C1 segment of cervical spinal cord (tissue), 14 donors: ENCODE measurements at regions not wholly inside any gene's neighbourhood (a gene's known extent, or its start where the extent isn't known, plus 50 kb on each side); places are given as distances from the start of the nearest gene placed in this dataset.

Experiments
- DNase-seq, 14 donors: peaks; one replicate each; lab custom pipeline; 2025; lab: John Stamatoyannopoulos, UW

- no peak for DNase-seq
These were observed 240.7 kb upstream of the UMPS start for GRCh38 chr3:124489506-124489905.

DNA sequence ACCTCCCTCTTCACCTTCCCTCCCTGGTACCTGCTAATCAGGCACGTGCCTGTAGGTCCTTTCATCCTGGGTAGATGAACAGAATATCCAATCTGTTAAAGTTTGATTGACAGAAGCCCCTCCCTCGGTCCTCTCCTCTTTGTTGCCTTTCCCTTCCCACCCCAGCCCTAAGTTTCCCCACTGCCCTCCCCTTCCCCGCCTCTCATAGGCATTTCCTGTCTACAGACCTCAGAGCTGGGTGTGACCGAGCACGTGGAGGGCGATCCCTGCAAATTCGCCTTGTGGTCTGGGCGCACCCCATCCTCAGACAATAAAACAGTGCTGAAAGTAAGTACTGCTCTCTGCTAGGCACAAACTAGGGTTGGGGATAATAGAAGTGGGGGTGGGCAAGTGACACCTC lies 239.2 kb upstream of the UMPS start:
- no peak for DNase-seq

DNA sequence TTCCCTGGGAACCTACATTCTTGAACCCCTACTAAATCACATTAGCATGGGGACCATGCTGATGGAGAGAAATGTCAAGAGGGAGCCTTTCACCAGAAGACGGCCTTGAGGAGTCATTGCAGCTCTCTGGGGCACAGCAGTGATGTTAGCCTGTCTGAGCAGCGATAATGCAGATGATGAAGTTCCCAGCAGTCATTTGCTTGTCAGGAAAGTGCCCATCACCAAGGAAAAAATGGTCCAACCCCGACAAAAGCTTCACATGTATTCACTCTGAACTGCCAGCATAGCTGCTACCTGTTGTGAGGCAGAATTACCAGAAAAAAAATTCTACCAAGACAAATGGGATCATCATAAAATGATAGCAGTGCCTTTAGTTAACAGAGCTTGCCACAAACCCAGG lies 238.4 kb upstream of the UMPS start:
- no peak for DNase-seq

DNA sequence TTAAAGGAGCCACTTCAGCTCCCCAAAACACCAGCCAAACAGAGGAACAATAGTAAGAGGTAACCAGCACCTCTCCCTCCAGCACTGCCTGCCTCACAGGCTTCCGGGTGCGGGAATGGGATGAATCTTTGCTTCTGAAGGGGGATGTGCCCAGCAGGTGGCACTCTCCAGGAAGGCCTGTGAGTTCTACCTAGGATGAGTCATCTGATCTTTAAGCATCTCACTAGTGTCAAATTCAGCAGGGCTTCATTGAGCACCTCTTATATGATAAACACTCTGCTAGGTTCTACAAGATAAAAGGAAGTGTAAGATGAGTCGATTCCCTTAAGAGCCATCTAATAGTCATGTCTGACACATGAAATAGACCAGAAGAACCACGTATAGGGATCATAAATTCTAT lies 237.4 kb upstream of the UMPS start:
- peak in 3 of 14 donors; percentile 3 to 11 (median 6) for DNase-seq

DNA sequence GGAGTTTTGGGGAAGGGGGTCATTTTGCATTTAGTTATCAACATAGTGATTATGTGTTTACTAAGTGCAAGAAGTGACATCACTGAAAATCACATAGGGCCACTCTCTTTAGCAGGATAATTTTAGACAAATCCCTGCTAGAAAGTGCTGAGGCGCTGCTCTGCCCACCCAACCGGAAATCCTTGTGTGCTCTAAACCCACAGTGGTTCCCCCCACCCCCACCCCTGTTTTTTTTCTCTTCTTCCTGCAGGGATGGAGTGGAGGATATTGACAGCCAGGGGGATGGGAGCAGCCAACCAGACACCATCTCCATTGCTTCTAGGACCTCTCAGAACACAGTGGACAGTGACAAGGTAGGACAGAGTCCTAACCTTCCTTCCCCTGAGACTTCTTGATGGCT lies 234.2 kb upstream of the UMPS start:
- no peak for DNase-seq

DNA sequence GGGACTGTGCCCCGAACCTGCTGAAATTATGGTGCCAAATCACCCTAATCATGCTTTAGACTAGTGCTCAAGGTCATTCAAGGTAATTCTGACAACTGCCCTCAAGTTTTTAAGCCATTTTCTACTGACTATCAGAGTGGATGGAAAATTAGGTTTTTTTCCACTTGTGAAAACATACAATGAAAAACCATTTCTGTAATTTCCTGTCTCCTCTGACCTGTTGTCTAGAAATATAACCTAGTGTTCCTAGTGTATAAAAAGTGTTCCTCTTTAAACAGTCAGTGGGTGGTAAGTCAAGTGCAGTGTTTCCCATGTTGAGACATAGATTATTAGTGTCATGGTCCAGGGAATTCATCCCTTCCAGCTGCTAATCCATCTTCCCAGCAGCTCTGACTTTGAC lies 232.8 kb upstream of the UMPS start:
- DNase-seq, result no peak

DNA sequence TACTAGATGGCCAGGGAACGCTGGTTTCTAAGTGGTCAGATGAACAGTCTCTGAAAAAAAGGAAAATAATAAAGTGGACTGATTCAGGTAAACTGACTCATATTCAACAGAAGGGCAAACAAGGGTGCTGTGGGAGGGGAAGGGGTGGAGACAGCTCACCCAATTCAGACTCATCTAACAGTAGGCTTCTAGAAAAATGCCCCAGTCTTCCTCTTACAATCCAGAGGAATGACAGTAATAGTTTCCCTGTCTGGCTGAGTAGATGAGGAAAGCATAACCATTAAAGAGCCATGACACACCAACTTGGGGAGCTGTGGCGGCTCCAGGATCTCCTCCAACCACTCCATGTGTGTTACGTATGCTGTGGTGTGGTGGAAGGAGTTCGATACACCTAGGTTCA lies 231.4 kb upstream of the UMPS start:
- DNase-seq, result no peak

DNA sequence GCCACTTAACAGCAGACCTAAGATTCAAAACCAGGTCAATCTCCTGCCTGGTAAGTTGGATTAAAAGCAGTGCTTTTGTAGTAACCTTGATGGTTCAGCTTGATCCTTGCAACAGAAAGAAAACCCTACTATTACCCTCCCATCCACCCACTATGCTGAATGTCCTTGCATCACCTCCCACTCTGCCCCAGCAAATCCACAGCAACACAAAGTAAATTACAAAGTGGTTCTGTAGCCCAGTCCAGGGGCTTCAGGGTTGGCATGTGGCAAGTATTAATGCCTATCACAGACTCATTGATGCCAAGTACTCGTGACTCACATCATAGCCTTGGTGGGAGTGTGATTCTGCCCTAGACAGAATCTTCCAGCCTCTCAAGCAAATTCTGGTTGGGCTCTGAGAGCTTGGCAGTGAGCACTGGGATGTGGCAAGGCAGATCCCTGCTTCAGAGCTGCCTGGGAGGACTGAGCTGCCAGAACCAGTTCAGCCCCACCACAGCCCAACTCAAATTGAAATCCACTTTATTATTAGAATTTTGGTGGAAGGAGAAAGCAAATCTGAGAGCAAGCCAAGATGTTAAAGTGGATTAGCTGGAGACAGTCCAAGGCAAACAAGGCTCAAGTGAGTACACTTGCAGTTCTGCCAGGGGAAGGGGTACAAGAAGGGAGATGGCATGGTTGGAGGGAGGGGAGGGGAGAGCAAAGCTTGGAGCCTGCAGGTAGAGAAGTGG lies 225.8 kb upstream of the UMPS start:
- DNase-seq, result peak in 4 of 14 donors; percentile 4 to 27 (median 23)

GRCh38 chr3:124509884-124510283 lies 220.4 kb upstream of the UMPS start:
- DNase-seq, result no peak

GRCh38 chr3:124510290-124510689 lies 220.0 kb upstream of the UMPS start:
- no peak for DNase-seq

GRCh38 chr3:124512881-124513609 lies 217.2 kb upstream of the UMPS start:
- peak in 1 of 14 donors; percentile 5 for DNase-seq

DNA sequence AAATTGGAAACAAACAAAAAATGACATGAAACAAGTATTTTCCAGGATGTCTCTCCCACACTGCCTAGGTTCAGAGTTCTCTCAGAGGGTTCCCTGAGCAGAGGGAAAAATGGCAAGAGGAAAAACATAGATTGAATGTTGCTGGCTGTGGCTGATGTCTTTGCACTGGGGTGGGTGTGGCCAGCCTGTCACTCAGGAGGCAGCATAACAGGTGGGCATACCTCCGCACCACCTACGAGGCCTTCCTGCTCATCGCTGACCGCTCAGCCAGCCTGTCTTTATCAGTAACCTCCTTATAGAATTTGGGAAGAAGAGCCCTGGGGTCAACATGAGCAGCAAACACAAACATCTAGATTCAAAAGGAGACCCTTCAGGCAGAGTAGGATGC lies 216.6 kb upstream of the UMPS start:
- DNase-seq, result no peak

DNA sequence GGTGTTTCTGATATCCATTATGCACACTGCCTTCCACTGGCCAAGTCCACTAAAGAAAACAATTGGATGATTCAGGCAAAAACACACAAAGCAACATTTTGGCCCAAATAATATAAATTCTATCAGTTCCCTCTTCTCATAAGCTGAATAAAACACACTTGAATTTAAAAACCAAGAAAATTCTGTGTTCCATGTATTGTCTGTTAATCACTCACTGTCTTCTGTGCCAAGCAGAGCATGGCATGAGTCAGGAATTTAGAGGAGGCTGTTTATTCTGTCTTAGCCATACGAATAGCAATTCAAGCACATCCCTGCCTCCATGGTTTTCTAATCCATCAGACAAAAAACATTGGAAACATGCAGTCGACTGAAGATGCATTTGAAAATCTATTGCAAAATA lies 215.6 kb upstream of the UMPS start:
- peak in 2 of 14 donors; percentile 5 to 11 for DNase-seq

- no peak for DNase-seq
These were observed 213.9 kb upstream of the UMPS start for GRCh38 chr3:124516333-124516732.

GRCh38 chr3:124517306-124517705 lies 212.9 kb upstream of the UMPS start:
- DNase-seq, result no peak

DNA sequence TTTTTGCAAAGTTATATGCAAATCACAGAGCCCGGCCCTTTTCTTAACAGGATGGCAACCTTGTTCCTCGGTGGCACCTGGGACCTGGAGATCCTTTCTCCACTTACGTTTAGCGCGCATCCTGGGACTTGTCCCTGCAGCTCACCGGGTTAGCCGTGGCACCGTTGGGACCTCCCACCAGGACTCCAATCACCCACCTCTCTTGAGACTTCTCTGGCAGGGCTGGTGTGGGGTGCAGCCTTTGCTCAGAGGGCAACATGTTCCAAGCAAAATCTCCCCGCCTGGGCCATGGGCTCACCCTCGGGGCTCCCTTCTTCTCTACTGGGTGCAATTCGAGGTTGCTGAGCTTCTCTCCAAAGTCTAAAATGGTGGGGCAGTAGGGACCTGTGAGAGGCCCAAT lies 211.9 kb upstream of the UMPS start:
- DNase-seq, result no peak

- DNase-seq, result no peak
These were observed 210.6 kb upstream of the UMPS start for GRCh38 chr3:124519591-124520194.

DNA sequence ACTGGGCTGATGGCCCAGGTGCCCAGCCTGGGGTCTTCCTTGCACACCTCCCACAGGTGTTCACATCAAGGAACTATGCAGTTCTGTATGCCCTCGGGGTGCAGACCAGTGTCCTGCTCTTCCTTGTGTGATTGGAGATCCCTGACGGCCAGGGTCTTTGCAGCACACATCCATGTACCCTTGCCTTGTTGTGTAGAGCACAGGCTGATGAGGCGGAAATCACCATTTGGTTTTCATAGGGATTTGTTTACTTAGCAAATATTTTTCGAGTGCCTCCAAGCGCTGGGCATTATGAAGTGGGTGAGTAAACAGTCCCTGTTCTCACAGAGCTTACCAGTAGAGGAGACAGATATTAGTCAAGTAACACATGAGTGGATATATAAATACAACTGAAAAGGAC lies 209.3 kb upstream of the UMPS start:
- DNase-seq, result no peak

- no peak for DNase-seq
These were observed 208.1 kb upstream of the UMPS start for GRCh38 chr3:124522082-124522625.

GRCh38 chr3:124526601-124527000 lies 203.7 kb upstream of the UMPS start:
- DNase-seq, result no peak

GRCh38 chr3:124529826-124530571 lies 200.3 kb upstream of the UMPS start:
- DNase-seq, result peak in 9 of 14 donors; percentile 2 to 69 (median 22)

DNA sequence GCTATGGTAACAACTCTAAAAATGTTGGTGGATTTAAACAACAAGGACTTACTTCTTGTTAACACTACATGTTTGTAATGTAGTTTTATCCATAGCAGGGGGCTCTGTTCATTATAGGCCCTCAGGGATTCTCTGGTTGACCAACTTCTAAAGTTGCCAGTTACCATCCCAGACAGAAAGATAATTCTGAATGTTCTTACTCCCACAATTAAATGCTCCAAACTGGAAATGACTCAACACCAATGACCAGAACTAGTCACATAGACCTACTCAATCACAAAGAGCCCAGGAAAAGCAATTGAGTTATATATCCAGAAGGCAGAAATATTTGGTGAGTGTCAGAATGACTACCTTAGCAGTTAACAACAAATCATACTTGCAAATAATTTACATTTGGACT lies 199.3 kb upstream of the UMPS start:
- DNase-seq, result no peak
